ENCODE measurements at regions not wholly inside any gene's neighbourhood (a gene's known extent, or its start where the extent isn't known, plus 50 kb on each side); places are given as distances from the start of the nearest gene placed in this dataset.

- Histone ChIP-seq H3K4me3 (ENCODE audit: low read length) (no peak overlapping the region), H3K9me3 (ENCODE audit: control insufficient read depth, low read depth, low read length) (no peaks in the 10 kb centered on the region), H3K27ac (ENCODE audit: low read length) (no peak overlapping the region), H3K9ac (ENCODE audit: low read length) (no peak overlapping the region), H3K4me1 (ENCODE audit: control insufficient read depth, low read depth, low read length) (no peaks in the 10 kb centered on the region), H3K36me3 (ENCODE audit: control insufficient read depth, low read depth, low read length) (no peaks in the 10 kb centered on the region), H3K27me3 (ENCODE audit: control insufficient read depth, insufficient read depth, low read length) (no peaks in the 10 kb centered on the region)
Measured at GRCh38 chr13:80251403-80251802, 89.5 kb downstream of the SPRY2 start.

DNA sequence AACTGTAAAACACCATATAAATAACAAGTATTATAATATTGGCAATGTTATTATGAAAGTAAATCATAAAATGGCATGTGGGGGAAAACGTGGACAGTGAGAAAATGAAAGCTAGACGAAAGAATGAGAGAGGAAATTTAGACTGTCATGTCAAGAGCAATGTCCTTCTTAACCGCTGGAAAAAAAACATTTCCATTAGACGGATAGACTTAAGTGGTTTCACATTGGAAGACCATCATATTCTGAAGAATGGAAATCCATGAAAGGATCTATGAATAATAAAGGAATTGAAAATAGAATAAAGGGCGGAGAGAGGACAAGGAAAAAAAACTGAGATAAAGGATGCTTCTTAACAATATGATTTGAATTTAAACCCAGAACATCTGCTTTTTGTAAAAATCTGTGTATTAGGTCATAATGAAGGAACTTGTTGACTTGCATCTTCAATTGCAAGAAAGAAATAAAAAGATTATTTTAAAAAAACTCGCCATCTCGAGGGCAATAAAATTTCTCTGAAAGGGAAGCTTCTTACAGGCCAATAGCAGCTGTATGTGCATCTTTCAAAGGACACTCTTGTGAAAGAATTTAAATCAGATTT is 90.6 kb downstream of the SPRY2 start:
- no peaks in the 10 kb centered on the region for H3K36me3 ChIP-seq (ENCODE audit: control insufficient read depth, low read depth, low read length)
- H3K9me3 ChIP-seq (ENCODE audit: control insufficient read depth, low read depth, low read length) = no peaks in the 10 kb centered on the region
- no peak overlapping the region for H3K27ac ChIP-seq (ENCODE audit: low read length)
- H3K27me3 ChIP-seq (ENCODE audit: control insufficient read depth, insufficient read depth, low read length) = no peaks in the 10 kb centered on the region
- H3K4me1 ChIP-seq (ENCODE audit: control insufficient read depth, low read depth, low read length) = no peaks in the 10 kb centered on the region
- no peak overlapping the region for H3K4me3 ChIP-seq (ENCODE audit: low read length)
- no peak overlapping the region for H3K9ac ChIP-seq (ENCODE audit: low read length)

DNA sequence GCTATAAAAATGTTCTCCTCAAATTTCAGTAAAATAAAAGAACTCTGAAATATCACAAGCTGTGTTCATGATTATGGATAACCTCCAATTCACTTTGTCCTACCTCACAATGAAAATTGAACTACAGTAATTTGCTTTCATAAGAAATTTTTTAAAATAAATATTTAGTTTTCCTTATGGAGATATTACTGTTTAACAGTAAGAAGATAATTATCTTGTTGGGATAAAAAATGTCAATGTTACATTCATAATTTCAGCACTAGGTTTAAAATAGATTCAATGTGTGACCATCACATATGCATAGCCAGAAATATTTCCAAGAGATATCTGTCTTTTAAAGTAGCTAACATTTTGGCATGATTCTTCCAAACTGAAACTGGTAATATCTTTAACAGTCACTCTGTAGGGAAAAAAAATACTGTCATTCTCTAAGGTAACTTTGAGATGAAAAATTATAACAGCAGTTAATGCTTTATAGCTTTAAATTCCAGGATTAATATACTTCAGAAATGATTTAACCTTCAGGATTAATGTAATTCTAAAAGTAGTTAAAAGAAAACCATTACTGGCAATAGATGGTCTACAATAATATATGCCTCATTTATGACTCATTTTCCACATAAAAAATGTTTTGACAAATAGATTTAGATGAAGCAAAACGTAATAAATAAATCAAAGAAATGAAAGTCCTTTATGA is 91.3 kb downstream of the SPRY2 start:
- H3K9ac ChIP-seq (ENCODE audit: low read length) = no peak overlapping the region
- H3K27ac ChIP-seq (ENCODE audit: low read length) = no peak overlapping the region
- no peaks in the 10 kb centered on the region for H3K36me3 ChIP-seq (ENCODE audit: control insufficient read depth, low read depth, low read length)
- H3K4me1 ChIP-seq (ENCODE audit: control insufficient read depth, low read depth, low read length) = no peaks in the 10 kb centered on the region
- no peak overlapping the region for H3K4me3 ChIP-seq (ENCODE audit: low read length)
- H3K9me3 ChIP-seq (ENCODE audit: control insufficient read depth, low read depth, low read length) = no peaks in the 10 kb centered on the region
- no peaks in the 10 kb centered on the region for H3K27me3 ChIP-seq (ENCODE audit: control insufficient read depth, insufficient read depth, low read length)

DNA sequence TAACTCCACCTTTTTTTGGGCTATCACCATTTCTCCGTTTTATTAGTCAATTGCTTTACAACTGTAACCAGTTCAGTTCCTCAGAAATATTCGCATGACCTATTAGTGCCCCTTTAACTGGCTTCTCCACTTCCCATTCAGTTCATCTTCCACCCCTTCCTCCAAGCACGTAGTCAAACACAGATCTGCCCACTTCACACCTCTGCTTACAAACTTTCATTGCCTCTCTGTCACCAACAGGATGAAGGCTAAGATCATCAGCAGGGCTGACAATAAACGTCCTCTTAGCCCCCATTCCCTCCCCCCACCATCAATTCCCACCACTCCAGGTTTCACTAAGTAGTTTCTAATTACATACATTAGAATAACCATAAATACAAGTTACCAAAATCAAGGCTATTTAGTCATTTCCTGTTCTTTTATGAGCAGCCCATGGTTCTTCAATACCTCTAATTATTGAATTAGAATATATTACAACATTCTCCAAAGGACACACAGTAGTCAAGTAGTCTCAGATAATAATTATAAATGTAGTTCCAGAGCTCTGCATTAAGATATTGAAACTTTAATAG is 95.7 kb downstream of the SPRY2 start:
- Histone ChIP-seq H3K9me3 (ENCODE audit: control insufficient read depth, low read depth, low read length) (no peaks in the 10 kb centered on the region), H3K4me3 (ENCODE audit: low read length) (no peak overlapping the region), H3K36me3 (ENCODE audit: control insufficient read depth, low read depth, low read length) (no peaks in the 10 kb centered on the region), H3K4me1 (ENCODE audit: control insufficient read depth, low read depth, low read length) (no peaks in the 10 kb centered on the region), H3K27ac (ENCODE audit: low read length) (no peak overlapping the region), H3K27me3 (ENCODE audit: control insufficient read depth, insufficient read depth, low read length) (no peaks in the 10 kb centered on the region), H3K9ac (ENCODE audit: low read length) (no peak overlapping the region)

DNA sequence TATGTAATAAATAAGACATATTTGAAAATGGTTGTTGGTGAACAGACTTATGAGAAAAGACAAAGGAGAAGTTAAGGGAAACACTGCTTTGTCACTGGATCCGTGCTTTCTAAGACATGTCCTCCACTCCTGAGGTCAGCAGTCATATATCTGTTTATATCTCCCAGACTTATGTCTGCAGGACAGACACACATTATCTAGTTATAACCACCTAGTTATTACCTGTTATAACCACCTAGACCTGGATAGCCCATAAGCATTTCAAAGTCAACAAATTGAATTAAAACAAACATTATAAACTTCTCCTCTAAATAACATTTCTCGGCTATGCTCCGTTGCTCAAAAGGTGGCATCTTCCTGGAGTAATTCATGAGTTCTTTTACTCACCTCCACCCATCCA is 96.4 kb downstream of the SPRY2 start:
- Histone ChIP-seq H3K4me1 (ENCODE audit: control insufficient read depth, low read depth, low read length) (no peaks in the 10 kb centered on the region), H3K27me3 (ENCODE audit: control insufficient read depth, insufficient read depth, low read length) (no peaks in the 10 kb centered on the region), H3K27ac (ENCODE audit: low read length) (no peak overlapping the region), H3K9me3 (ENCODE audit: control insufficient read depth, low read depth, low read length) (no peaks in the 10 kb centered on the region), H3K36me3 (ENCODE audit: control insufficient read depth, low read depth, low read length) (no peaks in the 10 kb centered on the region), H3K4me3 (ENCODE audit: low read length) (no peak overlapping the region), H3K9ac (ENCODE audit: low read length) (no peak overlapping the region)

- H3K27me3 ChIP-seq (ENCODE audit: control insufficient read depth, insufficient read depth, low read length) = no peaks in the 10 kb centered on the region
- no peak overlapping the region for H3K9ac ChIP-seq (ENCODE audit: low read length)
- no peaks in the 10 kb centered on the region for H3K9me3 ChIP-seq (ENCODE audit: control insufficient read depth, low read depth, low read length)
- H3K4me1 ChIP-seq (ENCODE audit: control insufficient read depth, low read depth, low read length) = no peaks in the 10 kb centered on the region
- H3K4me3 ChIP-seq (ENCODE audit: low read length) = no peak overlapping the region
- H3K36me3 ChIP-seq (ENCODE audit: control insufficient read depth, low read depth, low read length) = no peaks in the 10 kb centered on the region
- no peak overlapping the region for H3K27ac ChIP-seq (ENCODE audit: low read length)
Measured at GRCh38 chr13:80242728-80243427, 98.0 kb downstream of the SPRY2 start.

DNA sequence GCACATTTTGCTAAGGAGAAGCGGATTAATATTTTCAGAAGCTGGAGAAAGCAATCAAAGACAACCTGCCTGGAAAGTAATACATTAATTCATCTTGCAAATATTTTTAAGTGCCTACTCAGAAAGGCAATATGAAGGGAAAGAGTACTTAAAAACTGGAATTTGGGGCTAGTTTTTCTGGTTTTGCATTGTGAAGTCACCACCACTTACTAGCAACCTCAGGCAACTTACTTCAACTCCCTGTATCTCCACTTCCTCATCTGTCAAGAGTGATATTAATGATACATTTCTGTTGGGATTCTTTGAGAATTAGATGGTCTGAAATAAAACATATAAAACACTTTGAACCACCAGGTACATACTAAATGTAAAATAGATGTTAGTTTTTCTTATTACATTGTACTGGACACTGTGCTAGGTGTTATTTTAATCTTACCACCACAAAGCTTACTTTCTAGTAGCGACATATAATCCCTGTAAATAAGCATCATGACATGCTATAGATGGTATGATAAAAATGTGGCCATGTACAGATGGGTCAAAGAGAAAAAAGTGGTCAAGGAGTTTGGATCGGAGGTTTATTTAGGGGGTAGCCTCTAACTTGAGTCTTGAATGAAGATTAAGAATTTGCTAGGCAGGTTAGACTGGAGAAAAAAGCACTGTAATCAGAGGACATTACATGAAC is 101.2 kb downstream of the SPRY2 start:
- peaks cover 3% of the 10 kb centered on the region for H3K4me1 ChIP-seq (ENCODE audit: control insufficient read depth, low read depth, low read length)
- H3K4me3 ChIP-seq (ENCODE audit: low read length) = no peak overlapping the region
- H3K36me3 ChIP-seq (ENCODE audit: control insufficient read depth, low read depth, low read length) = no peaks in the 10 kb centered on the region
- H3K27ac ChIP-seq (ENCODE audit: low read length) = no peak overlapping the region
- H3K9me3 ChIP-seq (ENCODE audit: control insufficient read depth, low read depth, low read length) = no peaks in the 10 kb centered on the region
- no peaks in the 10 kb centered on the region for H3K27me3 ChIP-seq (ENCODE audit: control insufficient read depth, insufficient read depth, low read length)
- no peak overlapping the region for H3K9ac ChIP-seq (ENCODE audit: low read length)

DNA sequence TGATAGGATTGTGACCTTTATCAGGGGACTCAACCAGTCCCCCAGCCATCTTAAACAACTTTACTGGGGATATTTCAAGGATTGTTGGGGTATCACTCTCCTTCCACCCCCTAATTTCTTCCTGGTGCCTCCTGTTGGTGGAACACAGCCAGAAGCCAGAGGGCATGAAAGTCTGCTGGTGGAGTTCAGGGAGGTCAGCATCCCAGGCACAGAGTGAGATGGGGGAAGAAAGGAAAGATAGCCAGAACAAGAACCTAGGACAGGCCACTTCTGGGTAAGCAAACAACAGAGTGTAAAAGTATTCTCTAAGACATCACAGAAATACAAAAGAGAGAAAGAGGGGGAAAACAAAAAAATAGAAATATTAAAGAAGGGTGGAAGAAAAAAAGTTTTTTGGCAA is 101.8 kb downstream of the SPRY2 start:
- H3K27me3 ChIP-seq (ENCODE audit: control insufficient read depth, insufficient read depth, low read length) = no peaks in the 10 kb centered on the region
- H3K36me3 ChIP-seq (ENCODE audit: control insufficient read depth, low read depth, low read length) = no peaks in the 10 kb centered on the region
- H3K9ac ChIP-seq (ENCODE audit: low read length) = no peak overlapping the region
- H3K4me3 ChIP-seq (ENCODE audit: low read length) = no peak overlapping the region
- no peaks in the 10 kb centered on the region for H3K9me3 ChIP-seq (ENCODE audit: control insufficient read depth, low read depth, low read length)
- H3K27ac ChIP-seq (ENCODE audit: low read length) = no peak overlapping the region
- H3K4me1 ChIP-seq (ENCODE audit: control insufficient read depth, low read depth, low read length) = peaks cover 3% of the 10 kb centered on the region

DNA sequence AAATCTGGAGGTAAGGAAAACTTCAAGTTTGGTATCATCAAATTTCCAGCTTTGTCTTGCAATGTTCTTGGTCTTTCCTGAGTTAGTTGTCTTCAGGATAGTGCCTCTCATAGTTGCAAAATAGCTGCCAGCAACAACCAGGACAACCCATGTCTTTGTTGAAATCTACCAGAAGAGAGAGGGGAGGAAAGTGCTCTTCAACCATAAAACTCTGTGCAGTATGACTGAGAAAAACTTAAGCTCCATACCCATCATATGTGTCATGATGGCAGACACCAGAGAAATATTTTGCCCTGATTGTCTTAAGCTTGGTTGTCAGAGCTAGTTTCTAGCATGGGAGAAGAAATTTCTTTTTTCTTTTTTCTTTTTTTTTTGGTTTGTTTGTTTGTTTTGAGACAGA is 103.3 kb downstream of the SPRY2 start:
- H3K9me3 ChIP-seq (ENCODE audit: control insufficient read depth, low read depth, low read length) = peaks cover 3% of the 10 kb centered on the region
- H3K4me1 ChIP-seq (ENCODE audit: control insufficient read depth, low read depth, low read length) = peaks cover 3% of the 10 kb centered on the region
- H3K4me3 ChIP-seq (ENCODE audit: low read length) = no peak overlapping the region
- no peaks in the 10 kb centered on the region for H3K36me3 ChIP-seq (ENCODE audit: control insufficient read depth, low read depth, low read length)
- H3K27ac ChIP-seq (ENCODE audit: low read length) = no peak overlapping the region
- no peaks in the 10 kb centered on the region for H3K27me3 ChIP-seq (ENCODE audit: control insufficient read depth, insufficient read depth, low read length)
- no peak overlapping the region for H3K9ac ChIP-seq (ENCODE audit: low read length)

DNA sequence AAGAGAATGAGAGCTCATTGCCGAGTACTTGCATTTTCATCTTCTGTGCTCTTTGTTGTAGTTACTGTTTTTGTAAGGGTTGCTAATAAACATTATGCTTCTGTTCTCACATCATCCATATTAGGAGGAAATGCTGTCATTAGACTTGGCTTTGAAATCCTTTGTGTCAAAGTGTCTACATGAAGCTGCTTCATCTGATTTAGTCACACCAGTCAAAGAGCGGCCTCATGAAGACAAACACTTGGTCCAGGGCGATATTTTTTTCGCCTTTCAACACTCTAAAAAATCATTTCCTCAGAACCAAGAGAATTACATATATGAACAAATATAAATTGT is 105.0 kb downstream of the SPRY2 start:
- Histone ChIP-seq H3K9me3 (ENCODE audit: control insufficient read depth, low read depth, low read length) (peaks cover 3% of the 10 kb centered on the region), H3K27ac (ENCODE audit: low read length) (no peak overlapping the region), H3K4me1 (ENCODE audit: control insufficient read depth, low read depth, low read length) (peaks cover 3% of the 10 kb centered on the region), H3K9ac (ENCODE audit: low read length) (no peak overlapping the region), H3K36me3 (ENCODE audit: control insufficient read depth, low read depth, low read length) (no peaks in the 10 kb centered on the region), H3K27me3 (ENCODE audit: control insufficient read depth, insufficient read depth, low read length) (no peaks in the 10 kb centered on the region), H3K4me3 (ENCODE audit: low read length) (no peak overlapping the region)

DNA sequence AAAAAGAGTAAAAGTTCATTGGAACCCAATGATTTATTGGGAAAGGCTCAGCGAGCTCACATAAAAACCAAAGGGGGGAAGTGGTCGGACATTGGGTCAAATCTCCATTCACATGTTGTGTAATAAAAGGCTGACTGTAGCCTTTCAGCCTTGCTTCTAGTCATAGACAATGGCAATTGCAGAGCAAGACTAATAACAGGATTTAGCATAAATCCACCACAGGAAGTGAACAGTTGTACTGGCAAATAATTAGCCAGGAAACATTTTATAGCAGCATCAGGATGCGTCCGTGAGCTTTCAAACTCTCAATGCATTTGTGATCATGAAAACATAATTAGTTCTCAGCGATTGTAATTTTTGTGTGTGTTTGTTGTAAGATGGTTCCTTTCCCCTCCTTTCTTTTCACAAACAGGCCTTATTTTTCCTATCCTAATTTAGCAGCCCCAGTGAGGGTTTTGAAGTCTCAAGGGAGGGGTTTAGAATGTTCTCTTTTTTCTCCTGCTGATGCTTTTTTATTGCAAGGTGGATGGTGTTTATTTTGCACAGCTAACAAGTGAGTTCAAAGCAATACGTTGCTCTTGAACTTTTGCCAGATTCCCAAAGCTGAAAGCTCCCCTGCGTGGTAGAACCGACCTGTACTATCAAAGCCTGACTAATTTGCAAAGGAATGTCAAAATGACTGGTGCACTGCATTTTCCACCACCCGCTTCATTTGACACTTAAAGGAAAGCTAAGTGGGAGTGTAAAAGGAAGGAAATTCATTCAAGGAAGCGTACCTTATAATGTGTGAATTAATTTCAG is 105.6 kb downstream of the SPRY2 start:
- H3K4me1 ChIP-seq (ENCODE audit: control insufficient read depth, low read depth, low read length) = peaks cover 3% of the 10 kb centered on the region
- H3K9me3 ChIP-seq (ENCODE audit: control insufficient read depth, low read depth, low read length) = peaks cover 3% of the 10 kb centered on the region
- no peaks in the 10 kb centered on the region for H3K36me3 ChIP-seq (ENCODE audit: control insufficient read depth, low read depth, low read length)
- H3K9ac ChIP-seq (ENCODE audit: low read length) = no peak overlapping the region
- no peak overlapping the region for H3K4me3 ChIP-seq (ENCODE audit: low read length)
- H3K27me3 ChIP-seq (ENCODE audit: control insufficient read depth, insufficient read depth, low read length) = no peaks in the 10 kb centered on the region
- H3K27ac ChIP-seq (ENCODE audit: low read length) = no peak overlapping the region
